NCI-H2107 treated with DMSO at 0.1 percent for 48 hours (cell line): ENCODE measurements at regions not wholly inside any gene's neighbourhood (a gene's known extent, or its start where the extent isn't known, plus 50 kb on each side); places are given as distances from the start of the nearest gene placed in this dataset.
"Not testable (repeated sequence)": the region's sequence is repeated elsewhere in the genome, so short reads cannot be mapped to it uniquely, and the experiment has no call there.

ENCODE experiments used
- DNase-seq: peaks from one replicate; lab custom pipeline; 2025; ENCODE audit not compliant: unreplicated experiment; lab: John Stamatoyannopoulos, UW

GRCh38 chr2:192675681-192676080 lies 480.9 kb upstream of the TMEFF2 start:
- no peak for DNase-seq

GRCh38 chr2:192669505-192670091 lies 474.9 kb upstream of the TMEFF2 start:
- no peak for DNase-seq

GRCh38 chr2:192660555-192660954 lies 465.8 kb upstream of the TMEFF2 start:
- not testable (repeated sequence) for DNase-seq

GRCh38 chr2:192657362-192657761 lies 462.6 kb upstream of the TMEFF2 start:
- no peak for DNase-seq

- DNase-seq: no peak
These were observed 461.2 kb upstream of the TMEFF2 start for GRCh38 chr2:192655916-192656315.

GRCh38 chr2:192645811-192646598 lies 451.3 kb upstream of the TMEFF2 start:
- no peak for DNase-seq

- DNase-seq: no peak
These were observed 439.8 kb upstream of the TMEFF2 start for GRCh38 chr2:192634557-192634956.

- no peak for DNase-seq
These were observed 433.3 kb upstream of the TMEFF2 start for GRCh38 chr2:192628017-192628416.

GRCh38 chr2:192615105-192615504 lies 420.4 kb upstream of the TMEFF2 start:
- DNase-seq: no peak

- DNase-seq: no peak
These were observed 409.6 kb upstream of the TMEFF2 start for GRCh38 chr2:192604295-192604694.

- not testable (repeated sequence) for DNase-seq
These were observed 403.9 kb upstream of the TMEFF2 start for GRCh38 chr2:192598649-192599048.

- no peak for DNase-seq
These were observed 398.8 kb upstream of the TMEFF2 start for GRCh38 chr2:192593561-192593960.

- no peak for DNase-seq
These were observed 396.9 kb upstream of the TMEFF2 start for GRCh38 chr2:192591617-192592016.

GRCh38 chr2:192585418-192585817 lies 390.7 kb upstream of the TMEFF2 start:
- DNase-seq: peak; percentile 32

- DNase-seq: no peak
These were observed 390.2 kb upstream of the TMEFF2 start for GRCh38 chr2:192584976-192585375.

GRCh38 chr2:192579965-192580700 lies 385.4 kb upstream of the TMEFF2 start:
- DNase-seq: no peak

- no peak for DNase-seq
These were observed 384.0 kb upstream of the TMEFF2 start for GRCh38 chr2:192578780-192579179.

- no peak for DNase-seq
These were observed 383.0 kb upstream of the TMEFF2 start for GRCh38 chr2:192577706-192578105.

GRCh38 chr2:192574552-192574951 lies 379.8 kb upstream of the TMEFF2 start:
- DNase-seq: no peak

- no peak for DNase-seq
These were observed 376.9 kb upstream of the TMEFF2 start for GRCh38 chr2:192571636-192572035.

- no peak for DNase-seq
These were observed 376.1 kb upstream of the TMEFF2 start for GRCh38 chr2:192570788-192571187.

- no peak for DNase-seq
These were observed 372.1 kb upstream of the TMEFF2 start for GRCh38 chr2:192566863-192567262.
